Activated naive CD4-positive, alpha-beta T cell treated with anti-CD3 and anti-CD28 coated beads, Interleukin-2, amount 50 U/mL, for 24 hours (primary cell): ENCODE measurements at regions not wholly inside any gene's neighbourhood (a gene's known extent, or its start where the extent isn't known, plus 50 kb on each side); places are given as distances from the start of the nearest gene placed in this dataset.
"Not testable (repeated sequence)": the region's sequence is repeated elsewhere in the genome, so short reads cannot be mapped to it uniquely, and the experiment has no call there.

Experiments used
- H3K27ac Mint-ChIP-seq: one replicate; pipeline ENCODE4 v1.8.0; 2021; ENCODE audit warnings: mild to moderate bottlenecking, mixed read lengths
- H3K27me3 Mint-ChIP-seq: one replicate; pipeline ENCODE4 v1.8.0; 2021; ENCODE audit warnings: mixed read lengths
- H3K36me3 Mint-ChIP-seq: one replicate; pipeline ENCODE4 v1.8.0; 2021; ENCODE audit warnings: mixed read lengths
- H3K4me1 Mint-ChIP-seq: one replicate; pipeline ENCODE4 v1.8.0; 2021; ENCODE audit warnings: mixed read lengths
- H3K4me3 Mint-ChIP-seq: one replicate; pipeline ENCODE4 v1.8.0; 2021; ENCODE audit warnings: mild to moderate bottlenecking, mixed read lengths
- H3K9me3 Mint-ChIP-seq: one replicate; pipeline ENCODE4 v1.8.0; 2021; ENCODE audit warnings: mixed read lengths

DNA sequence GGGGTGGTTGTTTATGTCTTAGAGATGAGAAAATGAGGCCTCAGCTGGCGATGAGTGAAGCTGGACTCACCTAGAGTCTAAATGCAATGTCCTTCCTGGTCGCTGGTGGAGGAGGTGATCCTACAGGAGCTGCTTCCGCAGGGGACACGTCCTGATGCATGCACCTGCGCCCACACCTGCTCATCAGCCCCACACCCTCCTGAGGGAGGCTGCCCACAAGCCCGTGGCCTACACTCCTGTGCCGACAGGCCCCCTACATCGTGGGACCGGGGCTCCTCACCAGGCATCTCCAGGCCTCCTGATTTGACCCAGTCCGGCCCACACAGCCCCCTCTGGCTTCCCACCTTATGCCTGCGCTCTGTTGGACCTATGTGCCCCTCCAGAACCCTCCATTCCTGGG, 857.2 kb downstream of the TBC1D22A start:
- Mint-ChIP-seq H3K4me3 (no peak overlapping the region), H3K27me3 (peaks cover 5% of the 10 kb centered on the region), H3K27ac (no peak overlapping the region), H3K36me3 (no peaks in the 10 kb centered on the region), H3K9me3 (peaks cover 5% of the 10 kb centered on the region), H3K4me1 (no peaks in the 10 kb centered on the region)

DNA sequence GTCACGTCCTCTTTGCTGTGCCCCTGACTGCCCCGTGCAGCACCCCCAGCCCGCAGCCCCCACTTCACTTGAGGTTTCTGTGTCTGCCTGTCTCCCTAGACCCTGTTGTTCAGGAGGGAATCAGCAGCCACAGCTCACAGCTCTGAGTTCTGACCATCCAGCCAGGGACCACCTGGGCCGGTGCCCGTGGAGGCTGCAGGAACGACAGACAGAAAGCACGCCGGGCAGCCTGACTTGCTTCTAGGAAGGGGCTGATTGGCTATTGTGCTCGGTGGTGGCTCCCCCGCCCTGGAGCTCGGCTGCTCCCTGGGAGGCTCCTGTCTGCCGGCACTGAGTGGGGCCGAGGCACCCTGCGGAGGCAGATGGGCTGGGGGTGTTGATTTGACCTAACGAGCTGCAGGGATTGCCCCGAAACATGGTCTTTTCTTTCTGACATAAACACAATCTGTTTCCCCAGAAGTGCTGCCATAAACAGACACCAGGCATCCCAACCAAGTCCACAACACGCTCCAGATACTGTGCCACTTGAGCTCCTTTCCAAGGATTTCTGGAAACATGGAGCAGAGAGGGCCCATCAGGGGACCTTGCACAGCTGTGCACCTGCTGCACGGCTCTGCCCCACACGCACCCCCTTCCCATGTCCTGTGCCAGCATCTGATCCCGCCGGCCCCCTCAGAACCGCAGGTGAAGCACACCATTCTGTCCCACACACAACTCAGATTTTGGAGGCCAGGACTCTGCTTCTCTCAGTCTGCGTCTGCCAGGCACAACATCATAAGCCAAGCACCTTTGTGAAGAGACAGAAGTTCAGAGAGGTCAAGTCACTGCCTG, 855.9 kb downstream of the TBC1D22A start:
- Mint-ChIP-seq H3K4me3 (no peak overlapping the region), H3K27me3 (peaks cover 5% of the 10 kb centered on the region)

DNA sequence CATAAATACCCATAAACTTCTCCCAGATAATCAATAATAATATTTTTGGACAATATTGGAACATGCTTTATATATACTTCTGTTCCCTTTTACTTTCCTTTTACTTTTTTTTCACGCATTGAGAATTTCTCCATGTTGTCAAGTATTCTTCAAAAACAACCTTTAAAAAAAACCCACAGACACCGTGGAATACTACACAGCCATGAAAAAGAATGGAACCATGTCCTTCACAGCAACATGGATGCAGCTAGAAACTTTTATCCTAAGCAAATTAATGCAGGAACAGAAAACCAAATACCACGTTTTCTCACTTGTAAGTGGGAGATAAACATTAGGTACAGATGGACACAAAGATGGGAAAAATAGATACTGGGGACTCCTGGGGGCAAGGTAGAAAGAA, 854.7 kb downstream of the TBC1D22A start:
- H3K9me3 Mint-ChIP-seq = peaks cover 5% of the 10 kb centered on the region
- H3K4me3 Mint-ChIP-seq = no peak overlapping the region
- peak overlapping the region; percentile 74 for H3K27ac Mint-ChIP-seq
- H3K4me1 Mint-ChIP-seq = no peaks in the 10 kb centered on the region
- peaks cover 3% of the 10 kb centered on the region for H3K27me3 Mint-ChIP-seq
- H3K36me3 Mint-ChIP-seq = no peaks in the 10 kb centered on the region

More for the DNA sequence above, 855.9 kb downstream of the TBC1D22A start:
- Mint-ChIP-seq H3K36me3 (no peaks in the 10 kb centered on the region), H3K27ac (no peak overlapping the region), H3K4me1 (no peaks in the 10 kb centered on the region), H3K9me3 (peaks cover 5% of the 10 kb centered on the region)

GRCh38 chr22:47616396-47617020, 854.1 kb downstream of the TBC1D22A start:
- Mint-ChIP-seq H3K9me3 (peaks cover 5% of the 10 kb centered on the region), H3K4me1 (no peaks in the 10 kb centered on the region), H3K27ac (no peak overlapping the region), H3K4me3 (no peak overlapping the region), H3K36me3 (no peaks in the 10 kb centered on the region), H3K27me3 (peaks cover 5% of the 10 kb centered on the region)

- peaks cover 5% of the 10 kb centered on the region for H3K27me3 Mint-ChIP-seq
- no peak overlapping the region for H3K4me3 Mint-ChIP-seq
- H3K4me1 Mint-ChIP-seq = no peaks in the 10 kb centered on the region
- no peak overlapping the region for H3K27ac Mint-ChIP-seq
- no peaks in the 10 kb centered on the region for H3K36me3 Mint-ChIP-seq
- peaks cover 5% of the 10 kb centered on the region for H3K9me3 Mint-ChIP-seq
These were observed 852.6 kb downstream of the TBC1D22A start for GRCh38 chr22:47615051-47615450.

DNA sequence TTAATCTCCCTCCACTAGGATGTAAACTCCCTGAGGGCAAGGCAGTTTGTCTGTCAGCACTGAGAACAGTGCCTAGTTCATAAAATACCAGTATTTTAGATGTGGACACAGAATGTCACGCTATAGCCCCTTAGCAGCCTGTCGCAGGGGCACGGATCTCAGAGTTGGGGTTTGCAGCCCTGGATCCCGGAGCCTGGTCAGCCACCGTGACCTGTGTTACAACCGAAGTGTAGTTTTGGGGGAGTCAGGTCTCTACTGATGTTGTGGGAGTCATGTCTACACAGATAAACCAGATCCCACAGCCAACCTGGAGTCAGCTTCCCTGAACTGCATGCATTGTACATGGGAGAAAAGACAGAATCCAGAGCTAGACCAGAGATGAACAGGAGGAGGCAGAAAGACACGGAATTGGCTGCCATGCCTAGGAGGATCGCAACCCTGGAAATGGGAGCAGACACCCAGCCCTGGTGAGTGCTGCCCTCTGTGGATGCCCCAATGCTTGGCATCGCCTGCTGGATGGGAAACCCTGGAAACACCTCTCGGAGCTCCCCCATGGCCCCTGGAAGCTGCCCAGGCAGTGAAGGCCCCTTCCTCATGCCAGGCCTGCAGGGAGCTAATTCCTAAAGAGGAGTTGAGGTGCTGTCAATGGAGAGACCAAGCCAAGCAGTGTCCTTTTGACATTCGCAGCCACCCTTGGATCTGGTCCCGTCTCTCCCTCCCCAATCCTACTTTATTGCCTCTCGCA, 851.3 kb downstream of the TBC1D22A start:
- no peak overlapping the region for H3K4me3 Mint-ChIP-seq
- no peaks in the 10 kb centered on the region for H3K36me3 Mint-ChIP-seq
- peaks cover 5% of the 10 kb centered on the region for H3K9me3 Mint-ChIP-seq
- no peaks in the 10 kb centered on the region for H3K4me1 Mint-ChIP-seq
- peaks cover 5% of the 10 kb centered on the region for H3K27me3 Mint-ChIP-seq
- no peak overlapping the region for H3K27ac Mint-ChIP-seq

GRCh38 chr22:47613181-47613580, 850.7 kb downstream of the TBC1D22A start:
- not testable (repeated sequence) for H3K9me3 Mint-ChIP-seq, H3K27me3 Mint-ChIP-seq, H3K27ac Mint-ChIP-seq, H3K4me3 Mint-ChIP-seq, H3K36me3 Mint-ChIP-seq, H3K4me1 Mint-ChIP-seq

GRCh38 chr22:47612311-47612910, 850.0 kb downstream of the TBC1D22A start:
- H3K36me3 Mint-ChIP-seq = no peaks in the 10 kb centered on the region
- no peak overlapping the region for H3K27ac Mint-ChIP-seq
- H3K9me3 Mint-ChIP-seq = peaks cover 3% of the 10 kb centered on the region
- peaks cover 4% of the 10 kb centered on the region for H3K27me3 Mint-ChIP-seq
- no peaks in the 10 kb centered on the region for H3K4me1 Mint-ChIP-seq
- no peak overlapping the region for H3K4me3 Mint-ChIP-seq

GRCh38 chr22:47610764-47611163, 848.3 kb downstream of the TBC1D22A start:
- no peaks in the 10 kb centered on the region for H3K9me3 Mint-ChIP-seq
- no peaks in the 10 kb centered on the region for H3K36me3 Mint-ChIP-seq
- peaks cover 1% of the 10 kb centered on the region for H3K27me3 Mint-ChIP-seq
- no peak overlapping the region for H3K4me3 Mint-ChIP-seq
- no peaks in the 10 kb centered on the region for H3K4me1 Mint-ChIP-seq
- no peak overlapping the region for H3K27ac Mint-ChIP-seq

DNA sequence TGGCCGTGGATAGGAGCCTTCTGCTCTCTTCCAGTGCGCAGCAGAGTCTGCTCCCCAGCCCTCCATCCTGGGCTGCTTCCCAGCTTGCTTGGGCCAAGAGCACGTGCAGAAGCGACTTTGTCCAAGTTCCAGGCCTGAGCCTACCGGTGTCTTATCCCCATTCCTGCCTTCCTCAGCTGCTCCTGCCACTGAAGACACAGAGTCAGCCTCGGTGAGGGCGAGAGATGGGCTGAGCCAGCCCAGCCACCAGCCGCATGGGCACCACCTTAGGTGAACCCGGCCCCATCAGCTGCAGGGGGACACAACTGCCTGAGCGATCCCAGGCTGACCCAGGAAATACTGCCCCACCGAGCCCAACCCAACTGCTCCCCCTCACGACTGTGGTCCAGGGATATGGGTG, 847.8 kb downstream of the TBC1D22A start:
- Mint-ChIP-seq H3K4me3 (no peak overlapping the region), H3K4me1 (no peaks in the 10 kb centered on the region), H3K9me3 (no peaks in the 10 kb centered on the region), H3K36me3 (no peaks in the 10 kb centered on the region), H3K27ac (no peak overlapping the region), H3K27me3 (peaks cover 1% of the 10 kb centered on the region)

DNA sequence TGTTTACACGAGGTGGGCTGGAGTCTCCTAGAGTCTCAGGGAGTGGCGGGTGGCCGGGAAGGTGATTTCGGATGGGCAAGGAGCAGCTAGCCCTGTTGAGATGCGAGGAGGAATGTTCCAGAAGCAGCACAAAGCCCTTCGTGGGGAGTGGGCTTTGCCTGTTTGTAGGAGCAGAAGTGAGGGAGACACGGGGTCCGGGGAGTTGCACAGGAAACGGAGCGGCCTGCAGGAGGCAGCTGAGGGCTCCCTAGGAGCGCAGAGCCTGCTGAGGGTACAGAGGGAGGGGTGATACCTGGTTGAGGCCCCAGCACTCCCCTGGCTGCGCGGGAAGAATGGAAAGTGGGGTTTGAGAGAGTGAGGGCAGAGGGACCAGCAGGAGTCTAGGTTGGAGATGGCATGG, 847.2 kb downstream of the TBC1D22A start:
- Mint-ChIP-seq H3K4me3 (no peak overlapping the region), H3K4me1 (no peaks in the 10 kb centered on the region), H3K27ac (no peak overlapping the region), H3K36me3 (no peaks in the 10 kb centered on the region), H3K9me3 (no peaks in the 10 kb centered on the region), H3K27me3 (peaks cover 1% of the 10 kb centered on the region)

DNA sequence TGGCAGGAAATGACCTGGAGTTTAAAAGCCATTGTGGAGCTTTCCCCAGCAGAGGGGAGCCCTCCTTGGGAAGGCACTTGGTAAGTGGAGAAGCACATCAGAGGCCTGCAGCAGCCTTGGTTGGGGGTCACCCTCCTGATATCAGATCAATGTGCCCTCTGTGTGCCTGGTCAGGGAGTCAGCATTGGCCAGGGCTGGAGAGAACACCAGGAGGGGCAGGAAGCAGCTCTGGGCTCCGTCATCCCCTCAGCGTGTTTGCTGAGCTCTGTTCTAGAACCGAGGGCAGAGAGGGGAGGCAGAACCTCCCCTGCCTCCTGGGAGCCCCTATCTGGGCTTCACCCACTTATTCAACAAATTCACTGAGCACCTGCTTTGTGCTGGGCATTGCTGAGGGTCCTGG, 846.0 kb downstream of the TBC1D22A start:
- Mint-ChIP-seq H3K27ac (no peak overlapping the region), H3K4me3 (no peak overlapping the region), H3K27me3 (peaks cover 1% of the 10 kb centered on the region), H3K4me1 (no peaks in the 10 kb centered on the region), H3K9me3 (no peaks in the 10 kb centered on the region), H3K36me3 (no peaks in the 10 kb centered on the region)

DNA sequence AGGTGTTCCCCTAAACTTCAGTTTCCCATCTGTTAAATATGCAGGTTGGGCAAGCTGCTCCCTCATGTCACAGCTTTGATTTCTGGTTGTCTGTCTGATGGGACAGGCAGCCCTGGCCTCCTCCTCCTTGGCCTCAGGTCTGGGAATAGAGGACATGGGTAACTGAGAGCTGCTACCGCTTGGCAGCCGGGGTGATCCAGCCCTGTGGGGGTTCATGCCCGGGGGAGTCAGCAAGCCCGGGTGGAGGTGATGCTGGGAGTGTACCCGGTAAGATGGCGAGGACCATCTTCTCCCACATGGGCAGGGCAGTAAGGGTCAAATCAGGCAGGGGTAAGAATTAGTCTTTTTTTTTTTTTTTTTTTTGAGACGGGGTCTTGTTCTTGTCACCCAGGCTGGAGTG, 845.0 kb downstream of the TBC1D22A start:
- Mint-ChIP-seq H3K36me3 (no peaks in the 10 kb centered on the region), H3K4me1 (no peaks in the 10 kb centered on the region), H3K27me3 (peaks cover 1% of the 10 kb centered on the region)

DNA sequence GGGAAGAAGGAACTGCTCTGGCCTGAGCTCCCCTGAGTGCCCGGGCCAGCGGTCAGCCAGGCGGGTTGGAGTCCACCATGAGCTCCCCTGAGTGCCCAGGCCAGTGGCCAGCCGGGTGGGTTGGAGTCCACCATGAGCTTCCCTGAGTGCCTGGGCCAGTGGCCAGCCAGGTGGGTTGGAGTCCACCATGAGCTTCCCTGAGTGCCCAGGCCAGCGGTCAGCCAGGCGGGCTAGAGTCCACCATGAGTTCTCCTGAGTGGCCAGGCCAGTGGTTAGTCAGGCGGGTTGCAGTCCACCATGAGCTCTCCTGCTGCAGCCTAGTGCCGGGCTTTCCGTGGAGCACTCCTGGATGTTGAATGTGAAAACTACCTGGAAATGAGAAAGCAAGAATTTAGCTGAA, 844.0 kb downstream of the TBC1D22A start:
- no peaks in the 10 kb centered on the region for H3K9me3 Mint-ChIP-seq
- no peak overlapping the region for H3K4me3 Mint-ChIP-seq
- H3K27me3 Mint-ChIP-seq = peaks cover 4% of the 10 kb centered on the region
- H3K27ac Mint-ChIP-seq = no peak overlapping the region
- no peaks in the 10 kb centered on the region for H3K36me3 Mint-ChIP-seq
- H3K4me1 Mint-ChIP-seq = no peaks in the 10 kb centered on the region

More for the DNA sequence above, 845.0 kb downstream of the TBC1D22A start:
- no peak overlapping the region for H3K27ac Mint-ChIP-seq
- no peak overlapping the region for H3K4me3 Mint-ChIP-seq
- H3K9me3 Mint-ChIP-seq = no peaks in the 10 kb centered on the region

DNA sequence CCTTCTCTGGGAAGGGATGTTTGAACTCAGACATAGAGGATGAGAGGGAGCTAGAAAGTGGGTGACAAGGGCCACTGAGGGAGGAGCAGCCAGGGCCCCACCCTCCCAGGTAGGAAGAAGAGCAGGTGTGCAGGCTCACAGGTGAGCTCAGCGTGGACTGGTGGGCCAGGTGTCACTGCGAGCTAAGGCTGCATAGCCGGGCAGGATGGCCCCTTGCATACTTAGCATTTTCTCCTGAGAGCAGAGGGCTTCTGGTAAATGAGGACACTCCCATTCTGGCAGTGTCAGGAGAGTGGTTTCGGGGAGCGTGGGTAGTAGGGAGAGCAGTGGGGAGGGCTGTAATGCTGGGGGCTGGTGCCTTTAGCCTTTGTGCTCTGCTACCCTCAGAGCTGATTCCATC, 843.4 kb downstream of the TBC1D22A start:
- H3K4me3 Mint-ChIP-seq = no peak overlapping the region

DNA sequence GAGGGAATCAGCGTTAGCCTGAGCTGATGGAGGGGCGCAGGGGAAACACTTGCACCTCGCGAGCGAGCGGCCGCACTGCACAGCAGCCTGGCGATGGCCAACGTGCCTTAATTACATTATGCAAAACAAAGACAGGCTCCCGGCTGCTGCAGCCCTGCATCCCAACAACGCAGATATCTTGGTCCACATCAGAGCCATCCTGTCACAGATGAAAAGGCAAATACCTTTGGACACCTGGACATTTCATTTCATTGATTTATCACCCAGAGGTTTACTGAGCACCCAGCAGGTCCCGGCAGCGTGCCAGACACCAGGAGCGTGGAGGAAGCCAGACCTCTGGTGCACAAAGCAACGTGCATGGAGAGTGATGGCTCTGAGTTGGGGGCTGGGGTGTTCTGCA, 843.0 kb downstream of the TBC1D22A start:
- no peaks in the 10 kb centered on the region for H3K9me3 Mint-ChIP-seq
- H3K4me1 Mint-ChIP-seq = no peaks in the 10 kb centered on the region
- no peak overlapping the region for H3K27ac Mint-ChIP-seq
- no peak overlapping the region for H3K4me3 Mint-ChIP-seq
- H3K27me3 Mint-ChIP-seq = peaks cover 8% of the 10 kb centered on the region
- H3K36me3 Mint-ChIP-seq = no peaks in the 10 kb centered on the region

More for the DNA sequence above, 843.4 kb downstream of the TBC1D22A start:
- Mint-ChIP-seq H3K27ac (no peak overlapping the region), H3K9me3 (no peaks in the 10 kb centered on the region), H3K36me3 (no peaks in the 10 kb centered on the region), H3K4me1 (no peaks in the 10 kb centered on the region), H3K27me3 (peaks cover 8% of the 10 kb centered on the region)
